ENCODE measurements at regions not wholly inside any gene's neighbourhood (a gene's known extent, or its start where the extent isn't known, plus 50 kb on each side); places are given as distances from the start of the nearest gene placed in this dataset.
"Not testable (repeated sequence)": the region's sequence is repeated elsewhere in the genome, so short reads cannot be mapped to it uniquely, and the experiment has no call there.

DNA sequence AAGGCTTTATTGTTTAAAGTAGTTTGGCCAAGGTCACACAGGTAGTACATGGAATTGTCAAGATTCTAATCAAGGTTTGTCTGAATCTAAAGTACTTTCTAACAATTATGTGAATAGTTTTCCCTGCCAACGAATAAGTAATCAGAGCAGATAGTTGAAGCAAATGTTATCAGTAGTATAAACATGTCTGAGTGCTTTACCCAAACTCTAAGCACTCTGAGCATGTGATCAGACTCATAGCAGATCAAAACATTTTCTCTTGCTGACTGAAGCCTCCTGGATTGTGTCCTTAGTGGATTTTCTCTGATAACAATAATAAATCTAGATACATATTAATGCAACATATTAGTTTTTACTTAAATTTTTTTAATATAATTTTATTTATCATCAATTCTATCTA lies 995.0 kb downstream of the EFNA5 start:
- no peak for DNase-seq

DNA sequence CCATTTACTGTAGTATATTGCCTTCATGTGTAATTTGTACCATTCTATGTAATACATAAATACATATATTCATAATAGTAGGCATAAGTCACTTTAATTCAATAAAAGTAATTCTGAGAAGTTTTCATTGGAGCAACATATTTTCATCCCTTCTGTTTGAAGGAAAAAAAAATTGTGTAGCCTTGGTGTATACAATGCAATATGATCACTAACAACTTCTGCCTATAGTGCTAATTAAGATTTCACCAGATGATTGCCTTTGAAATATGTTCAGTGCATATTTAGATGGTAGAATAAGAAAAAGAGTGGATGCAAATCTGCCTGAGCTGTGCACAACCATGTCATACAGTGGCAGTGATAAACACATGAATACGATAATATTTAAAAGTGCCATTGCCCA lies 996.8 kb downstream of the EFNA5 start:
- no peak for DNase-seq

DNA sequence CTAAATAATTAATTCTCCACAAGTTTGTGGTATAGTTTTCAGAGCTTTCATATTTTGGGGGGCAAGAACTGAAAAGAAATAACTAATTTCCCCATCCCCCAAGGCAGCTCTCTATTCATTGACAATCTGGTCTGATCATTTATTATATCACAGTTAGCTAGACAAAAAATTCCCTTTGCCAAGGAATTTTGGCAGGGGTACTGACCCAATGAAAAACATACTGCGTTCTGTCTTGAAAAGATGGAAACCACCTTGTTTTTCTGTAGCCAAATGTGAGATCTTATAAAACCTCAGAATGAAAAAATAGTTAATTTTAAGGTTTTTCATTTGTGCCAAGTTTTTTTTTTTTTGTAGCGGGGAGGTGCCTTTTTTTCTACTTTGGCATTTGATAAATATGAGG lies 1008.9 kb downstream of the EFNA5 start:
- no peak for DNase-seq

DNA sequence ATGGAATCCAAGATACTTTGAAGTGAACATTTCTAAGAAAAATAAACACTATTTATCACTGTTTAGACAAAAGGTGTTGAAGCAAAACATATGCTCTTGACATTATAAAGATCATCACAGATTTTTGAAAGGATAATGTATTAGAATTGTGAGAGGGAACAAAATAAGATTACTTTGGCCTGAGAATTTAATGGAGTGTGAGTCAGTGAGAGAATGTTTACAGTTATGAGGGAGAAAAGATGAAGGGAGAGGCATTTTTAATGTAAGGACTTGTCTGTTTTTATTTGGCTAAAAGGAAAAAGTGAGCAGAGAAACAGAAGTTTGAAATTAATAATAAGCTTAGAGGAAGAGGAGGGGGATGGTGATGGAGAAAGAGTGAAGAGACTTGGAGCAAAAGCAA lies 1010.1 kb downstream of the EFNA5 start:
- no peak for DNase-seq

DNA sequence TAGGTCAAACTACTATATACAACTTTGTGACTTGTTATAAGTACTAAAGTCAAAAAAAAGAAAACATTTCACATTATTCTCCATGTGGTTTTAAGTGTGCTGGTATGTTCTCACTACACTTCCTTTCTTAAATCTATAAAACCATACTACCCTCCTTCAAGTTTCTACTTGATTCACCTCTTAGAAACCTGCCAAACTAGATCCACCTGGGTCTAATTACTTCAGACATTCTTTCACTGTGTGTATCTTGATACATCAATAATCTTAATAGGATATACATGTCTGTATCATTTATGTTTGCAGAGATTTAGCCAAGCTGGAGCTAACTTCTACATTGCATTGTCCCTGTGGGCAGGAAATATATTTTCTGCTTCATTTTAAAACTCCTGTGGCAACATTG lies 1012.6 kb downstream of the EFNA5 start:
- DNase-seq: no peak

DNA sequence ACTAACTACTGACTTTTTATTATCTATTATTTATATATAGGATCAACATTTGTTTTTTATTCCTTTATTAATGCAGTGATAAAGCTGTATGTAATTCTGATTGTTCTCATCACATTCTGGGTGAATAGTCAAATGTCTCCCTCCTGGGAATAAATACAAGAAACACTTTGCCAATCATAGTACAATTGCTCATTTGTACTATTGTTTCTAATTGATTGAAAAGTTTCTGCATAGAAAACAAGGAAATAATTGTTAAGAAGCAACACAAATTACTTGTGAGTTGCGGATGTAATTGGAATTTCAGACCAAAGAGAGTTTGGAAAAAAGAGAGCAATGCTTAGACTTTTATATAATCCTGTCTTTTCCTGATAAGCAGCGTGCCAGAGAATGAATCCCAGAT lies 1013.9 kb downstream of the EFNA5 start:
- DNase-seq: no peak

DNA sequence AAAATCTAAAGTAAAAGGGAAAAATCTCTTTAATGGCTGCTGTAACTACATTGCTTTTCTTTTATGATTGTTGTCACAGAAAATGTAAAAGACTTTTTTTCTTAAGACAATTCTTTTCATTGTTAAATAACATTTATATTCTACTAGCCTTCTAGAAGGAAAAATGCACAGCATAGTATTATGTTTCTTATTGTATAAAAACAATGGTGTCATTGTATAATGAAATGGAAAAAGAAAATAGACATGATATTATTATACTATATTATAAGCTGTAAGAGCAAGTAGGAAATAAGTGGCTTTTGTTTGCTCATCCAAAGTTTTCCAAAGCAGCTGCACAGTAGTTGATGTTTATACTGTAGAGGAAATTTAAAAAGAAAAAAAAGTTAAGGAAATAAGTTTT lies 1021.7 kb downstream of the EFNA5 start:
- no peak for DNase-seq

DNA sequence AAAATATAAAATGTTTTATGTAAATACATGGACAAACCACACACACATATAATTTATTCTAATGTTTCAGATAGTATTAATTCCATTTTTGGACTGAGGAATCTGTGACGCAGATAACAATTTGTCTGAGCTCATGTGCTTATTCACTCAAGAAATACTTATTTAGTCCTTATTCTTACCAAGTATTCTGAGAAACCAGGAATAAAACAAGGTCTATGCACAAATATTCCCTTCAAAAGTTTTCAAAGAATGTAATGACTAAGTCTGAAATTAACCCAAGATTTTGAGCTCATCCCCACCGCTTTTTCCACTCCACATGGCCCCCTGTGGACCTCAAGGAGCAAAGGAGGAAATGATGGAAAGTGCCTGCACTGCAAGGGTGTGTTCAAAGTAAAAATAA lies 1022.3 kb downstream of the EFNA5 start:
- peak; percentile 81 for DNase-seq

DNA sequence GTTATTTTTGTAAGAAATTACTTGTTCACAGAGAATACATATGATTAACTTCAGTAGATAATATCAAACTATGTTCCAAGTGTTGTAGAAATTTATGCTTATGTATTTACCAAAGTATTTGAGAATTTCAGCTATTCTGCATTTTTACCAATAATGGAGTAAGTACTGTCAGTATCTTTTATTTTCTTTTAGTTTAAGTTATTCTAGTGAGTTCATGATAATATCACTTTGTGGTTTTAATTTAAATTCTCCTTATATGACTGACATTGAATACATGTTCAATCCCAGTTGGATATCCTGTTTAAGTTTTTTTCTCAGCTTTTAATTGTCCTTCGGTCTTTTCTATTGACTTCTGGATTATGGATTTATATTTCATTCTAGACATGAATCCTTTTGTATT lies 1024.6 kb downstream of the EFNA5 start:
- peak; percentile 73 for DNase-seq

DNA sequence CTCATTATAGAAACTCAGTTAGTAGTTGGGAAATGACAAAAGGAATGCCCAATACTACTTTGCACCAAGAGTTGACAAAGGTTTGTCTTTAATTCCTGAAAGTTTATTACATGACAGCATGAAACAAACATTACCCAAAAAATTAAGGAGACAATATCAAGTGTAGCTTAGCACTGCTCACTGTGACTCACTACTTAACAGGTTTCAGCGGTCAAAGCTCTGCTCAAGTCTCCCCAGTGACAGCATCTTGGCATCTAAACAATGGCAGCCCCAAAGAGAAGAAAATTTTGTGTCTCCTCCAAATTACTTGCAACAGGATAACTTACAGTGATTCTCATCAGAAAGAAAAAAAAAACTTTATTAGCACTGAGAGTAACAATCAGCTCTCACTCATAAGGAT lies 1030.2 kb downstream of the EFNA5 start:
- DNase-seq: no peak

DNA sequence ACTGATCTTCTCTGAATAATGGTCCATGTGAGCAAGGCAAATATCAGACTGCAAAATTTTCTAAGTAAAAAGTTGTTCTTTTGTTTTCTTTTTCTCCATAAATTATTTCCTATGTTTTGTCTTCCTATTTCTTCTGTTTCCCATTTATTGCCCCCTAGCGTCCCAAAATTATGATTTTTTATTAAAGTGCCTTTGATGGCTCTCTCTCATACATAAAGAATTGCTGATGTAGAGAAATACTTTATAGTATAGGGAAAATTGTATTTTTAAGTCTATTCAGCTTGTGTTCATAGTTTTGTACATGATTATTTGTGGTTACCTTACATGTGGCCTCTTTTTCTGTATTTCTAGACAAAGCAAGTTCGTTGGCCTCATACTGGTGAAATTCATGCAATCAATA lies 1031.2 kb downstream of the EFNA5 start:
- no peak for DNase-seq

DNA sequence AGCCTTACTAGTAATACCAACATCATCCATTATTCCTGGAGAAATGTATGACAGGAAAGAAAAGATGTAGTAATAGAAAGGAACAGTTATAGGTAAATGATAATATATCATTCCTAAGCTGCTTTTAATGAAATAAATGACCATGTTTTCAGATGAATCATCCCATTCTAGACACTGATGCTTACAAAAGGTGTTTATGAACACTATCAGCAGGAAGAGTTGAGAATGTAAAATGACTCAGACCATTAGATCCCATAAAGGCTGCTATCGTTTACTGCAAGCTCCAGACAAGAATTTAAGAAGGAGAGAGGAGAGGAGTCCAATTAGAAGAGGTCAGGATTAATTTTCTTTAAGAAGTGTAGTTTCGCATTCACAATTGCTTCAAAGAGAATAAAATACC lies 1033.5 kb downstream of the EFNA5 start:
- DNase-seq: no peak

DNA sequence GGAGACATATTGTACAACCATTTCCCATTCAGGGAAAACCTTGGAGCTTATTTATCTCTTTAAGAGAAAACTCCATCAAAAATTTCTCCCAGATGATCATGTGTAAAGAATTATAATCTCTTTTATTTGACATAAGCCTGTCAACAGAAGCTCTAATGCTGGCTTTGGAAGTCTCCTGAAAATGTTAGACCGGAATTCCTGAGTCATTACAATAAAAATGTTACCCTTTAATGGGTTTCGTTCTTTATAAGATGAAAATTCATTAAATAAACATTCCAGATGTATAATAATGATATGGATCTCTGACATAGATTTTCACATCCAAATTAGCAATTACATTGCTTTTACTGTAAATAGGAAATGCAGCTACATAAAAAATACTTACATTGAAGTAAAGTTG lies 1036.4 kb downstream of the EFNA5 start:
- peak; percentile 69 for DNase-seq

DNA sequence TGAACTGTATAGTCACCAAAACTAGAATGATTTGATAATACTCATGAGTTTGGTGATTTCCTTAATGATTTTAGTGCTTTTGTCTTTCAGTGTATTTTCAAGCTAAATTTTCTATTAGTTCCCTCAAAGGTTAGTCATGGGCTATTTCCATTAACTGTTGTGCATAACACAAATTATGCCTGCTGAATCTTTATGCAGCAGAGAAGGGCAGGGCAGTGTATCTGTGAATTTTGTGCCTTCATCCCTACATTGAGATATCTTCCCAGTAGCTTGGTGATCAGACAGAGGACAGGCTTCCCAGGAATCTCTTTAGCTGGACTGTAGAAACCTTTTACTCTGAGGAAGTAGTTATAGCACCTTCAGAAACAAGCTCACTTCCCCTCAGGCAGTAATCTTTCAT lies 1036.9 kb downstream of the EFNA5 start:
- no peak for DNase-seq

DNA sequence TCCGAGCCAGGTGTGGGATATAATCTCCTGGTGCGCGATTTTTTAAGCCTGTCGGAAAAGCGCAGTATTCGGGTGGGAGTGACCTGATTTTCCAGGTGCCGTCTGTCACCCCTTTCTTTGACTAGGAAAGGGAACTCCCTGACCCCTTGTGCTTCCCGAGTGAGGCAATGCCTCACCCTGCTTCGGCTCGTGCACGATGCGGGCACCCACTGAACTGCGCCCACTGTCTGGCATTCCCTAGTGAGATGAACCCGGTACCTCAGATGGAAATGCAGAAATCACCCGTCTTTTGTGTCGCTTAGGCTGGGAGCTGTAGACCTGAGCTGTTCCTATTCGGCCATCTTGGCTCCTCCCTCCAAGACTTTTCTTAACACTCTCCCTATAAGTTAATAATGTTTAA lies 1042.3 kb downstream of the EFNA5 start:
- DNase-seq: not testable (repeated sequence)

DNA sequence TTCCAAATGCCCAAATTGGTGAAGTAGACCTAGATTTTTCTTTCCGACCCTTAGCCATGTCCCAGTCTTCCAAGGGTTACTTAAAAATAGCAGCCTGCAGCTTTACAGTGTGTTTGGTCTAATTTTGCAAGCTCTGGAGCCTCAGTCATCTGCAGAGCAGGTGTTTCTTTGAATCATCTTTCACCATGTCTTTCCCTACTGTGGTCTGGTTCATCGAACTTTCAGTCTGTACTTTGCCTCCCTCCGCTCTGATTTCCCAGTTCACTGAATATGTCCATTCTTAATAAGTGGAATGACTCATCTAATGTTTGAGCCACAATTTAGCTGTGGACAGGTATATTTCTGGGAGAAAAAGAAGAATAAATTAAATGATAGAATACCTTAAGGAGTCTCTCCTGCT lies 1060.7 kb downstream of the EFNA5 start:
- DNase-seq: no peak

DNA sequence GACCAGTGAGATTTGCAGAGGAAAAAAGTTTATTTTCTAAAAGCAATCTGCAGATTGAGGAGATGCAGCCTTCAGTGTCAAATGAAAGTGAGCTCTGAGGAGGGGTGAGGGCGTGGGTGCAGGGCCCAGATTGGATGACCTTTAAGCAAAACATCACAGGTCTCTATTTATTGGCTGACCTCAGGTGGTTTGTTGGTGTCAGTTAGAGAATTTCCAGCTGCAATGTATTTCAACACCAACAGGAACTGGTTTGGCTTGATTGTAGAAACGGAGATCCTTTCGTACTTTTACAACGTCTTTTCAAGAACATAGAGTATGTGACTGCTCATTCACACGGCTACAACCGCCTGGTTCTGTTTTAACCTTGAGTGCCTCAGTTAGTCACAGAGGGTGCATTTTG lies 1069.1 kb downstream of the EFNA5 start:
- no peak for DNase-seq

DNA sequence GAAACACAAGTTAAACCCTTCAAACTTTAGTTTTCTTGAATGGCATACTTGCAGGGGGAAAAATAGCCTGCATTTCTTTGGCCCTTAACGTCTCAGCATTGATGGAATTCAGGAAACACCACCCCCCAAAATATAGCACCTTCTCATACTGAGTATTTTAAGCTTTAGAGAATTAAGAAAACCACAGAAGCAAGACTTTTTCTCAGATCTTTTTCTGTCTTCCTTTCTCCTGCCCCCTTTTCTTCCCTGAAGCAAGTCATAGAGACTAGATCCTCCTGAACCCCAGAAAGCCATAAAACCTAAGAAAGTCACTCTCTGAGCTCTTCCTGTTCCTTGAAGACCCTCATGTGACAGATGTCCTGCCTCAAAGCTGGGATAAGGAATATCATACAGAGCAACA lies 1069.9 kb downstream of the EFNA5 start:
- DNase-seq: no peak

DNA sequence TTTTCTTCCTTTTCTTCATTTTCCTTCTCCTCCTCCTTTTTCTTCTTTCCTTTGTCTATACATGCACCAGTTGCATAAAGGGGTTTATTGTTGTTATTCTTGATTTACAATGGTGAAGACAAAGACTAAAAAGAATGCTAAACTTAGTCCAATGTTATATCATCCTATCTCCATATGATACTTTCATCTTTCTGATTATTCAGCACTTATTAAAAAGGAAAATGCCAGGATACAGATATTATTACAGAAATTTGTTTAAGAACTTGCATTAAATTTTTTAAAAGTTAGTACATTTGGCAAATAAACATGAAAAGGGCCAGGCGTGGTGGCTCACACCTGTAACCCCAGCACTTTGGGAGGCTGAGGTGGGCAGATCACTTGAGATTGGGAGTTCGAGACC lies 1074.9 kb downstream of the EFNA5 start:
- no peak for DNase-seq

DNA sequence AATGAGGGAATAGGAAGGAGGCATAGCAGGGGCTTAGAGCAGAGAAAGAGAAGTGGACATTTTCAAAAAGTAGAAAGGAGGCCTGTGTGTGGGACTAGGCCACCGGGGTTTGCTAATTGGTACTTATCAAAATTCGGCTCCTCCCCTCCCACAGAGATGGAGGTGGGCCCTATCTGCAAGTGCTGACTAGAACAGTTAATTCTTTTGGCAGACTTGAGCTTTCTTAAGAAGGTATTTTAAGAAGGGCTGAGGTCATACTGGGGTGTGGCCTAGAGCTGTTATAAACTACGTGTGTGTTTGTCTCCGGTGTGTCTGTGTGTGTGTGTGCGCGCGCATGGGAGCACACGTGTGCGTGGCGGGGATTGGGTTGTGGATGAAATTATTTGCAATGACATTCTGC lies 1086.5 kb downstream of the EFNA5 start:
- no peak for DNase-seq

DNA sequence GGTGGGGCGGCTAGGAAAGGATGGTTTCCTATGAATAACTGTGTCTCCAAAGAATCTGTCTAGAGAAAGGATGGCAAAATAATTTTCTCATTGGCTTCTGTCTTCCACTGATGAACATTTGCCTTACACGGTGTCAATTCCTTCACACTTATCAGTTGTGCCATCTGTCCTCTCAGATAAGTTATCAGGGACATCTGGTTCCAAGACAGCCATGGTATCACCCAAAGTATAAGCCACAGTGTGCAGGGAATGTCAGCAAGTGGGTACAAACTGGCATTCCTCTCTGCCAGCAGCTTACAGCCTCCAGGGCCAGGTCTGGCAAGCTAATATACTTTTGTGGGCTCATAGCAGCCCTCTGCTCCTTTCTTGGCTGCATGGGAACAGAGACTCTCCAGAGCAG lies 1092.0 kb downstream of the EFNA5 start:
- no peak for DNase-seq

DNA sequence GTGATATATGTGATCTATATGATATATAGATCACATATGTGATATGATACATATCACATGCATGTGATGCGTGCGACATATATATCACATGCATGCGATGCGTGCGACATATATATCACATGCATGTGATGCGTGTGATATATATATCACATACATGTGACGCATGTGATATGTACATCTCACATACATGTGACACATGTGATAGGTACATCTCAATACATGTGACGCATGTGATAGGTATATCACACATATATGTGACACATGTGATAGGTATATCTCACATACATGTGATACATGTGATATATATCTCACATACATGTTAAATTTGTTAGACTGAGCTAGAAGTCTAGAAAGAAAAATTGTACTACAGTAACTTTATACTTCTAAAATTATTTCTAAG lies 1095.9 kb downstream of the EFNA5 start:
- DNase-seq: no peak

DNA sequence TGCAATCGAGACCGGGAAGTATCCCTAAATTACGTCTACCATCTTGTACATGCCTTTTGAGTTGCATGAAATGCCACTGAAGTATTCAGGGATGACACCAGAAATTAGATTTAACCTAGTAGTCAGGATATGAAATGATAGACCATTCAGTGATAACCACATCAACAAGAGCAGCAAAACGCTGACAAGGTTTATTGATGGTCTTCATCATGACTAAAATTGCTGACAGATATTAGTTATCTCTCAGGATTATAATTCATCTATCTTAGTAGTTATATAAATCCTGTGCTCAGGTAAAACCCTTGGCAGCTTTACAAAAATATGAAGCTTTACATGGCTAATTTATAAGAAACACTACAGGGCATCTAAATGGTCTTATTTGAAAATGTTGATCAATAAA lies 1104.7 kb downstream of the EFNA5 start:
- no peak for DNase-seq

DNA sequence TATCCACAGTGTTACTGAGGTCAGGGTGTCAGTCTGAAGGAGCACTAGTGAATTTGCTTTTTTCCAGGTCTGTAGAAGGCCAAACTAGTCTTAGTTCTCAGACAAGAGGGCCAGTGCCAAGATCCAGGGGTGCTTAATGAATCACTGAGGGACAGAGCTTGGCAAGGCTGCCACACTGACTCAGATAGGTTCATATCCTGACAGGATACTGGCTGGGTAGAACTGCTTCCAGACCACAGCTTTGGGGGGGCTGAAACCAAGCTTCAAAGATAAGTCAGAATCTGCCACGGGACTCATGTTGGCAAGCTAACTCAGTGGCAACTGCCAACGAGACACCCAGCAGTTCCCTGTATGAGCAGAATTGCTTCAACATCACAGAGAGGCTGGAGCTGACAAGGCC lies 1125.4 kb downstream of the EFNA5 start:
- DNase-seq: no peak

DNA sequence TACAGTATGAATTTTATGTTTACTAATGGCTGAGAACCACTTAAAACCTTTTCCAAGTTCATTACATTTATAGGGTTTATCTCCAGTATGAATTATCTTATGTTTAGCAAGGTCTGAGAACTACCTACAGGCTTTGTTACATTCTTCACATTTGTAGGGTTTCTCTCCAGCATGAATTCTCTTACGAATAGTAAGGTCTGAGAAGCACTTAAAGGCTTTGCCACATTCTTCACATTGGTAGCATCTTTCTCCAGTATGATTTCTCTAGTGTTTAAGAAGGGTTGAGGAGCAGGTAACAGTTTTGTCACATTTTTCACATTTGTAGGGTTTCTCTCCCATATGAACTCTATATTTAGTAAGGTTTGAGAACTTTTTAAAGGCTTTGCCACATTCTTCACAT lies 1127.4 kb downstream of the EFNA5 start:
- DNase-seq: no peak

DNA sequence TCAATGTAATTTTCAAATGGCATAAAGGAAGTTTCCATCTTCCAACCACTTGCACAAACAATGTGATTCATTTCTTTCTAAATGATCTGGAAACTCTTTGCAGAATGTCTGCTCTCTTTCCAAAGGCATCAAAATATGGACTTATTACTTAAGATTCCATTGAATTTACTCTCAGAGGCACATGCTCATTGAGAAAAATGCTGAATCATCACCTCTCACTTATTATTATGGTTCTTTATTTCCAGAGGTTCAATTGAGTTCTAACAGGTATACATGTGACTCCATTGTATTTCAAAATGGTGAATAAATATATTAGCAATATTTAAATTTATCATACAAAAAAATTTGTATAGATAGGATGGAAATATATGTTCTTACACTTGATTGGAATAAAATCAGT lies 1140.6 kb downstream of the EFNA5 start:
- DNase-seq: no peak
